ENCODE measurements at regions not wholly inside any gene's neighbourhood (a gene's known extent, or its start where the extent isn't known, plus 50 kb on each side); places are given as distances from the start of the nearest gene placed in this dataset.
"Not testable (repeated sequence)": the region's sequence is repeated elsewhere in the genome, so short reads cannot be mapped to it uniquely, and the experiment has no call there.

- not testable (repeated sequence) for TF ChIP-seq CTCF, EZH2phosphoT487 (IDR thresholded peaks at IDR 0.05)
Measured at GRCh38 chr20:12250661-12251060, 333.0 kb downstream of the BTBD3 start.
